D341Med (cell line): ENCODE measurements at regions not wholly inside any gene's neighbourhood (a gene's known extent, or its start where the extent isn't known, plus 50 kb on each side); places are given as distances from the start of the nearest gene placed in this dataset.

Source experiments
- DNase-seq: peaks from one replicate; pipeline ENCODE4 v3.0.0; 2012; ENCODE audit warnings: low spot score

- no peak for DNase-seq
Measured at GRCh38 chr7:67843001-67843565, 846.5 kb downstream of the TYW1 start.

DNA sequence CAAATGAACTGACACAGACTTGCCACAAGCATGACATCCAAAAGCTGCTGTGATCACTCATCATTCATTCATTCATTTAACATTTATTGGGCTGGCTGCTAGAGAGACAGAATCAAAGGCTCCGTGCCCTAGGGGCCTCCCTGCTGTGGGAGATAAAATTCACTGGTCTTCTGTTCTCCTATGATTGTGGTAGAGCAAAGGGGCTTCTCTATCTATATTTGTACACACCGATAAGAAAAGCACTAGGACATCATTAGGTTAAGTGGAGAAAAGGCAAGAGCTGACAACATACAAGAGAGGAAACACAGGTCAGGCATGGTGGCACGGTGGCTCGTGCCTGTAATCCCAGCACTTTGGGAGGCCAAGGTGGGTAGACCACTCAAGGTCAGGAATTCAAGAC, 847.0 kb downstream of the TYW1 start:
- no peak for DNase-seq

GRCh38 chr7:67847092-67847787, 850.6 kb downstream of the TYW1 start:
- no peak for DNase-seq

GRCh38 chr7:67854221-67855178, 857.9 kb downstream of the TYW1 start:
- DNase-seq: peak; percentile 77

- DNase-seq: no peak
Measured at GRCh38 chr7:67855322-67855721, 858.7 kb downstream of the TYW1 start.

DNA sequence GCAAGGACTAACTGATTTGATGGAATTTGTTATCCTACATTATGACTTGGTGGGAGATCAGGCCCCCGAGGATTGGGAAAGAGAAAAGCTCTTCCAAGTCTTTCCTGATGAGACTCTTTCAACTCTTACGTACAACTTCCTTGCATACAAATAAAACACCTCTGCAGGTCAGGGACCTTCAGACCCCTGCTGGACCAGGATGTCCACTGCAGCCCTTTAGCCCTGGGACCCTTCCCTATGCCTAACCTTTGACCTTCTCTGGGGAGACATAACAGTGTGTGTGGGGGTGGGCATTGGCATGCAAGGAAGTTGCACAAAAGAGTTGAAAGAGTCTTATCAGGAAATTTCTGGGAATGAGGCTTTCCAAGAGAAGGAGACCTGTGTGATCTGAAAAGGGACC, 859.4 kb downstream of the TYW1 start:
- DNase-seq: no peak

DNA sequence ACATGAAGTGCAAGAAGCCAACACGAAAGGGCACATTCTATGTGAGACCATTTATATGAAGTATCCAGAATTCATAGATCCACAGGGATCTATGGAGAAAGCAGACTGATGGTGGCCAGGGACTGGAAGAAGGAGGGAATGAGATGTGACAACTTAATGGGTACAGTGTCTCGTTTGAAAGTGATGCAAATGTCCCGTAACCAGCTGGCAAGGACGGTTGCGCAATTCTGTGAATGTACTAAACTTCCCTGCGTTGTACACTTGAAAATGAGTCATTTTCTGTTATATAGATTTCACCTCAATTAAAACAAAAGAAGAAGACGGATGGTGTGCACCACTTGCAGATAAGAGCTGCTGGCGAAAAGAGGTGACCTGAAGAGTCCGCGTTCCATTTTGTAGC, 861.1 kb downstream of the TYW1 start:
- DNase-seq: no peak

- no peak for DNase-seq
Measured at GRCh38 chr7:67858931-67859330, 862.3 kb downstream of the TYW1 start.

DNA sequence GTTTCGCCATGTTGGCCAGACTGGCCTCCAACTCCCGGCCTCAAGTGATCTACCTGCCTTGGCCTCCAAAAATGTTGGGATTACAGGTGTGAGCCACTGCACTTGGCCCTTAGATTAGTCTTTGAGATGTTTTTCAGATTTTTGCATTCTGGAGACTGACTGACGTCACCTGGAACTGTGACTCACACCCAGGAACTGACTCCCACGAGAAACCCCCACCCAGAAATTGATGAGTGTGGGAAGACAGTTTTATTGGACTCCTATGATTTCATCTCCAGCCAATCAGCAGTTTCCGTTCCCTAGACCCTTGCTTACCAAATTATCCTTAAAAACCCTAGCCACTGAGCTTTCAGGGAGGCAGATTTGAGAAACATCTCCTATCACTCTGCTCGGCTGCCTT, 867.3 kb downstream of the TYW1 start:
- DNase-seq: no peak

DNA sequence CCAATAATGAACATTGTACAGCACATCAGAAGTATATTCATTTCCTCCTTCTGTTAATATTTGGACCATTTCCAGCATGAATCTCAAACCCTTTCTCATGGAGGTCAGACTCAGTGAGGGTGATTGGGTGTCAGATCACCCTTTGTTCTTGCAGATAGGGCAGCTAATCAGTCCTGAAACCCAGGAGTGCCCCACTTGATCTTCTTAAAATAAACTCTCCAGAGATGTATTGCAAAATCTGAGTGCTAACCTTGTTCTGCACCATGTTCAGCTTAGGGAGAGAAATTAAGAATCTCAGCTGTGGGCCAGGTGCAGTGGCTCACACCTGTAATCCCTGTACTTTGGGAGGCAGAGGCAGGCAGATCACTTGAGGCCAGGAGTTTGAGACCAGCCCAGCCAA, 869.4 kb downstream of the TYW1 start:
- DNase-seq: no peak

DNA sequence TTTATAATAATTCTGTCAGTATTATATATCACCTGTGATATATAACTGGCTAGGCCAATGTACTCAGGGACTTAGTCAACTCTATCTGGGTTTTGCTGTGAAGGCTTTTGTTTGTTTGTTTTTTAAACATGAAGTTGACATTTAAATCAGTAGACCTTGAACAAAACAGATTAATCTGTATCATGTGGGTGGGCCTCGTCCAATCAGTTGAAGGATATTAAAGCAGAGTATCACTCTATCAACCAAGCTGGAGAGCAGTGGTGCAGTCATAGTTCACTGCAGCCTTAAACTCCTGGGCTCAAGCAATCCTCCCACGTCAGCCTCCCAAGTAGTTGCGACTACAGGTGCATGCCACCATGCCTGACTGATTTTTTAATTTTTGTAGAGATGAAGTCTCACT, 870.2 kb downstream of the TYW1 start:
- no peak for DNase-seq

DNA sequence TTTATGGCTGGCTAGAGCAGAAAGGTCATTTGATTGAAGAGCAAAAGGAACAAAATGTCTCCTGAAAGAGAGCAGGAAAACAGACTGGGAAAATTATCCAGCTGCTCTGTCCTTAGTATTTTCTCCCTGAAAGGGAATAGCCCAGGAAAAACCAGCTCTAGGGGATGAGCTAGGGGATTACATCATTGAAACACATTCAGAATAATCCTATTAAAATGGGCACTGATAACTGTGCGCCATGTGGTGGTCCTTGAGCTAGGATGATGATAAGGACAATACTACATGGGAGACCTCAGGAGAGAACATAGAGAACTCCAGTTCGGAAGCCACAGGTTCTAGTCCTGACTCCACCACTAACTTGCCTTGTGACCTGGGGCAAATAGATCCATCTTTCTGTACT, 873.8 kb downstream of the TYW1 start:
- DNase-seq: peak; percentile 64

DNA sequence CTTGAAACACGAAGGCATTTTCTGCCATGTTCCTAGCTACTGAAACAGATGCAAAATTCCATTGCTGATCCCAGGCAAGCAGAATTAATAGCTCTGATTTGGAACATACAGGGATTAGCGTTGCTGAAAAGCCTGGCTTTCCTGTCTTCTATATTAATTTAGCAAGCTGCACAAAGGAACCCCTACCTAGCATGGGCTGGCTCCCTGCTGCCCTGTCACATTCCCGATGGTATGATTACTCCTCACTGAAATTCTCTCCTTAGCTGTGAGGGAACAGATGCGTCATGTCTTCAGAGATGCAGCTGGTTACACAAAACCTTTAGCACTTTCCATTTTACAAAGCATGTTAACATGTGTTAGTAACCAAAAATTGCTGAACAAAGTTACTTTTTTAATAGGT, 878.9 kb downstream of the TYW1 start:
- DNase-seq: no peak

DNA sequence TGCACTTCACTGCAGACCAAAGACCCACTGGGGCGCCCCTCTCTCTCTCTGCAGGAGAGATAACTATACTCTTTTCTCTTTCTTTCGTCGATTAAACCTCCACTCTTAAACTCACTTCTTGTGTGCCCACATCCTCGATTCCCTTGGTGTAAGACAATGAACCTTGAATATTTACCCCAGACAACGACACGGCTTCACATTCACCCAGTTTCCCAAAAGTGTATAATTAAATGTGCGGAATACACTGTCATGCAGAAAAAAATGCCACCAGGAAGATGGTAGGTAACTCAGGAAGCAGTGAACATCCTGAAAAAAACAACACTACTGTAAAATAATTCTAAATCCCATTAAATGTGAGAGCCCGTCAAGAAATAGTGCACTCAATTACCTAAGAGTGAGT, 882.2 kb downstream of the TYW1 start:
- DNase-seq: no peak

DNA sequence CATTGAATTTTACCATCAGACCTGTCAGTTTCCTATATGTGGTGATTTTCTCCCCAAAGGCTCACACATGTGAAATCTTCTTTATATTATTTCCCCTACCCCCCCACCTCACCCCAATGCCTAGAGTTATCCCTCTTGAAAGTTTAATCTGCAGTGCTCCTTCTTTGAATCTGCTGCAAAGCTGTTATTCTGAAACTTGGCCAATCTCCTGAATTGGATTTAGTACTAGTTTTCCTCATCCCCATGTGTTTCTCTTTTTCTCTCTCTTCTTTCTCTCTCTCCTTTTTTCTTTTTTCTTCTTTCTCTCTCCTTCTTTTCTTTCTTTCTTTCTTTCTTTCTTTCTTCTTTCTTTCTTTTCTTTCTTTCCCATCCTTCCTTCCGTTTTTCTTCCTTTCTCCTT, 886.2 kb downstream of the TYW1 start:
- DNase-seq: no peak

DNA sequence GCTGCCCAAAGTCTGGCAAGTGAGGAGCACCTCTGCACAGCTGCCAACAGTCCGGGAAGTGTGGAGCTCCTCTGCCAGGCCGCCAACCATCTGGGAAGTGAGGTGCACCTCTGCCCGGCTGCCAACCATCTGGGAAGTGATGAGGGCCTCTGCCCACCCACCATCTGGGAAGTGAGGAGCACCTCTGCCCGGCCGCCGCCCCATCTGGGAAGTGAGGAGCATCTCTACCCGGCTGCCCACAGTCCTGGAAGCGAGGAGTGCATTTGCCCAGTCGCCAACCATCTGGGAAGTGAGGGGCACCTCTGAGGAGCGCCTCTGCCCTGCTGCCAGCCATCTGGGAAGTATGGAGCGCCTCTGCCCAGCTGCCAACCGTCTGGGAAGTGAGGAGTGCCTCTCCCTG, 893.7 kb downstream of the TYW1 start:
- DNase-seq: no peak

DNA sequence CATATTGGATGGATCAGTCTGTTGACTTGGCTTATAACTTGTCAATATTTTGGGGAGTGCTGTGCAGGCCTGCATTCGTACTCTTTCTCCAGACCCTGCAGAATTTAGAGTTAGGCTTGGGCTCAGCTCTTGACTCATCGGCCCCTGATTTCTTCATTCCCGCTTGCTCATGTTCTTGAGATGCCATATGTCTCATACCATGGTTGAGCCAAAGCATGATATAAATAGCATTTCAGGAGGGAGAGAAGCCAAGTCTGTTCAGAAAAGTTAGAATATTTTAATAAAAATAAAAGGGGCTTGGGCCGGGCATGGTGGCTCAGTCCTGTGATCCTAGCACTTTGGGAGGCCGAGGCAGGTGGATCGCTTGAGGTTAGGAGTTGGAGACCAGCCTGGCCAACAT, 898.1 kb downstream of the TYW1 start:
- no peak for DNase-seq

GRCh38 chr7:67896721-67897120, 900.1 kb downstream of the TYW1 start:
- DNase-seq: no peak

DNA sequence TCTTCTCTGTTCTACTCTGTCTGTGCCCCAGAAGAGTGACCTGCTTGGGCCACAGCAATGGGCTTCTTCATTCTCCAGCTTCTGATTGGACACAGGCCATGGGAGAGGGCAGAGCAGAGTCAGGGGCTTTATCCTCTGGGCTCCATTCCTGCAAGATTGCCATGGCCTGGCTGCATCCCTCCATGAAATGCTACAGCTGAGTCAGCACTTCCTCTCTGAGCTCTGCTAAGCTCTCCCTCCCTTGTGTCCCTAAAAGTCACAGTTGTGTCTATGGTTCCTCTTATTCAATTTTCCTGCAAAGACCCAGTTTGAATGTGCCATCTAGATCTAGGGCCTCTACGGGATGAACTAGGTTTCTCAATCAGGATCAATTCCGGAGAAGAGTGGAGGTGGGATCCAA, 903.8 kb downstream of the TYW1 start:
- no peak for DNase-seq

GRCh38 chr7:67901808-67902480, 905.3 kb downstream of the TYW1 start:
- no peak for DNase-seq

GRCh38 chr7:67907792-67908191, 911.2 kb downstream of the TYW1 start:
- no peak for DNase-seq

- no peak for DNase-seq
Measured at GRCh38 chr7:67912437-67912836, 915.8 kb downstream of the TYW1 start.

DNA sequence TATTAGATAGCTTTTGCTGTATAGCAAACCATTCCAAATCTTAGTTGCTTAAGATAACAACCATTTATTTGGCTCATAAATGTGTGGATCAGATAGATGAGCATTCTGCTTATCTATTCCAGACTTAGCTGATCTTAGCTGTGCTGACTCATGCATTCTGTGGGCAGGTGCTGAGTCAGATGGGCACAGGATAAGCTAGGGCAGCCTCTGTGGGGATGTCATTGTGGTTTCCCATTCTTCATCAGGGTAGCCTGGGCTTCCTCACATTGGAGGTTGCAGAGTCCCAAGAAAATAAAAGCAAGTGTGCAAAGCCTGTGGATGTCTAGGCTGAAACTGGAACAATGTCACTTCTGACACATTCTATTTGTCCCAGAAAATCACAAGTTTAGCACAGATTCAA, 917.0 kb downstream of the TYW1 start:
- no peak for DNase-seq
